ENCODE measurements at regions not wholly inside any gene's neighbourhood (a gene's known extent, or its start where the extent isn't known, plus 50 kb on each side); places are given as distances from the start of the nearest gene placed in this dataset.

- H3K4me1 ChIP-seq (ENCODE audit: control extremely low read depth in 1 of 4, control insufficient read depth in 4 of 4, insufficient read depth in 4 of 4, low read length in 3 of 4): peaks cover 5 to 37% (median 19%) of the 10 kb centered on the region in 4 experiments
- POLR2A ChIA-PET: no interaction called here
- H3K4me3 ChIP-seq (ENCODE audit: control insufficient read depth in 1 of 7, extremely low read depth in 1 of 7, insufficient read depth in 4 of 7, low read depth in 2 of 7, low read length in 6 of 7): no peak overlapping the region
- H3K9me3 ChIP-seq (ENCODE audit: control extremely low read depth in 1 of 5, control insufficient read depth in 4 of 5, insufficient read depth in 2 of 5, low read depth in 1 of 5, low read length in 4 of 5): no peaks in the 10 kb centered on the region
- 100% methylated on average over 4 of the region's 4 CpGs for WGBS (ENCODE audit: insufficient coverage)
- H3K36me3 ChIP-seq (ENCODE audit: control insufficient read depth in 4 of 4, insufficient read depth in 4 of 4, low read length in 3 of 4): no peaks in the 10 kb centered on the region
- no peak overlapping the region for H3K27ac ChIP-seq (ENCODE audit: insufficient read depth in 1 of 2, low read depth in 1 of 2, low read length in 2 of 2, poor library complexity in 1 of 2, severe bottlenecking in 2 of 2)
- CTCF ChIA-PET: no interaction called here
- DNase-seq: no peak
- H3K27me3 ChIP-seq (replicated peaks in 2 of 5; ENCODE audit: control insufficient read depth in 4 of 5, insufficient read depth in 5 of 5, low read length in 4 of 5): no peaks in the 10 kb centered on the region
Observed at GRCh38 chr10:30216821-30217220, 132.3 kb downstream of the MTPAP start.

- Histone ChIP-seq H3K27ac (ENCODE audit: insufficient read depth in 1 of 2, low read depth in 1 of 2, low read length in 2 of 2, poor library complexity in 1 of 2, severe bottlenecking in 2 of 2) (no peak overlapping the region), H3K4me1 (ENCODE audit: control extremely low read depth in 1 of 4, control insufficient read depth in 4 of 4, insufficient read depth in 4 of 4, low read length in 3 of 4) (peaks cover 5 to 26% (median 13%) of the 10 kb centered on the region in 4 experiments), H3K27me3 (replicated peaks in 2 of 5; ENCODE audit: control insufficient read depth in 4 of 5, insufficient read depth in 5 of 5, low read length in 4 of 5) (no peaks in the 10 kb centered on the region), H3K36me3 (ENCODE audit: control insufficient read depth in 4 of 4, insufficient read depth in 4 of 4, low read length in 3 of 4) (no peaks in the 10 kb centered on the region), H3K4me3 (ENCODE audit: control insufficient read depth in 1 of 7, extremely low read depth in 1 of 7, insufficient read depth in 4 of 7, low read depth in 2 of 7, low read length in 6 of 7) (no peak overlapping the region), H3K9me3 (ENCODE audit: control extremely low read depth in 1 of 5, control insufficient read depth in 4 of 5, insufficient read depth in 2 of 5, low read depth in 1 of 5, low read length in 4 of 5) (no peaks in the 10 kb centered on the region)
- no peak for DNase-seq
- ChIA-PET POLR2A (no interaction called here), CTCF (interaction anchor here (1.2 kb wide), 1 partner anchor 25 kb away, joined by 3 read pairs; no protein-coding TSS in a partner anchor)
- WGBS (ENCODE audit: insufficient coverage): 67% methylated on average over 6 of the region's 8 CpGs
Observed at GRCh38 chr10:30215623-30216022, 133.5 kb downstream of the MTPAP start.

DNA sequence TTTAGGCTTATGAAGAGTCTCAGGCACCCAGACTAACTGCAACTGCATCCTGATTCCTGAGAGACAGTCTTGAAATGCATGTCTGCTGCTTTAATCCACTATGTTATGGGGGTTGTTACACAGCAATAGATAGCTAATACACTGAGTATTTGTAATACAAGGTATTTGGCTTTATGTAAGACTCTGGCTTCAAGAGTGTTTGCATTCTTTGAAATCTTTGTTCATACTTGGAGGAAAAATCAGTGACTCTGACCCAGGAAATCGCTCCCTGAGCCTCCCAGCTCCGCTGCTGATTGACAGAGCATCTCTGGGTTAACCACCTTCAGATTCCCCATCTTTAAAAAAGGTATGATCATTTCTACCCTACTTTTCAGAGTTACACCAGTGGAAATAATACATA is 133.9 kb downstream of the MTPAP start:
- ChIA-PET POLR2A (no interaction called here), CTCF (interaction anchor here (1.2 kb wide), 1 partner anchor 25 kb away, joined by 3 read pairs; no protein-coding TSS in a partner anchor)
- H3K9me3 ChIP-seq (ENCODE audit: control extremely low read depth in 1 of 5, control insufficient read depth in 4 of 5, insufficient read depth in 2 of 5, low read depth in 1 of 5, low read length in 4 of 5): no peaks in the 10 kb centered on the region
- no peak overlapping the region for H3K27ac ChIP-seq (ENCODE audit: insufficient read depth in 1 of 2, low read depth in 1 of 2, low read length in 2 of 2, poor library complexity in 1 of 2, severe bottlenecking in 2 of 2)
- H3K27me3 ChIP-seq (replicated peaks in 2 of 5; ENCODE audit: control insufficient read depth in 4 of 5, insufficient read depth in 5 of 5, low read length in 4 of 5): no peaks in the 10 kb centered on the region
- H3K4me1 ChIP-seq (ENCODE audit: control extremely low read depth in 1 of 4, control insufficient read depth in 4 of 4, insufficient read depth in 4 of 4, low read length in 3 of 4): peaks cover under 1 to 21% (median 8%) of the 10 kb centered on the region in 4 experiments
- H3K36me3 ChIP-seq (ENCODE audit: control insufficient read depth in 4 of 4, insufficient read depth in 4 of 4, low read length in 3 of 4): no peaks in the 10 kb centered on the region
- WGBS (ENCODE audit: insufficient coverage): 100% methylated on average over 2 of the region's 2 CpGs
- no peak for DNase-seq
- no peak overlapping the region for H3K4me3 ChIP-seq (ENCODE audit: control insufficient read depth in 1 of 7, extremely low read depth in 1 of 7, insufficient read depth in 4 of 7, low read depth in 2 of 7, low read length in 6 of 7)

GRCh38 chr10:30210296-30210695 is 138.8 kb downstream of the MTPAP start:
- ChIA-PET CTCF (no interaction called here), POLR2A (no interaction called here)
- no peak overlapping the region for H3K27ac ChIP-seq (ENCODE audit: insufficient read depth in 1 of 2, low read depth in 1 of 2, low read length in 2 of 2, poor library complexity in 1 of 2, severe bottlenecking in 2 of 2)
- no peaks in the 10 kb centered on the region for H3K4me1 ChIP-seq (ENCODE audit: control extremely low read depth in 1 of 4, control insufficient read depth in 4 of 4, insufficient read depth in 4 of 4, low read length in 3 of 4)
- H3K36me3 ChIP-seq (ENCODE audit: control insufficient read depth in 4 of 4, insufficient read depth in 4 of 4, low read length in 3 of 4): no peaks in the 10 kb centered on the region
- no peak for DNase-seq
- 100% methylated on average over 3 of the region's 4 CpGs for WGBS (ENCODE audit: insufficient coverage)
- H3K9me3 ChIP-seq (ENCODE audit: control extremely low read depth in 1 of 5, control insufficient read depth in 4 of 5, insufficient read depth in 2 of 5, low read depth in 1 of 5, low read length in 4 of 5): no peaks in the 10 kb centered on the region
- H3K4me3 ChIP-seq (ENCODE audit: control insufficient read depth in 1 of 7, extremely low read depth in 1 of 7, insufficient read depth in 4 of 7, low read depth in 2 of 7, low read length in 6 of 7): no peak overlapping the region
- H3K27me3 ChIP-seq (replicated peaks in 2 of 5; ENCODE audit: control insufficient read depth in 4 of 5, insufficient read depth in 5 of 5, low read length in 4 of 5): no peaks in the 10 kb centered on the region

DNA sequence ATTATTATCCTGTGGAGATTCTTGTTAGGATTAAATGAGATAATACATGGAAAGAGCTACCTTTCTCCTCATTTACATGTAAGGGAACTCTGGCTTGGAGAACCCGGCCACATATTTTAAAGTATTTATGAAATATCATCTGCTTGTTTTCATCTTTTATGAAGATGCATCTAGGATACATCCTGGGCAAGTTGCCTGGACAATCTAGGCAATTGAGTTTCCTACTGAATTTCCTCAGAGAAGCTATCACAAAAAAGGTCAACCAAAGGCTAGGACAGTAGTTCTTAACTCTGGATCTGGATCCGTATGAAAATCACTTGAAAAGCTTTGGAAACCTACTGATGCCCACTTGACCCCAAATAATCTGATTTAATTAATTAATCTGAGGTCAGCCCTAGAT is 140.7 kb downstream of the MTPAP start:
- H3K4me3 ChIP-seq (ENCODE audit: control insufficient read depth in 1 of 7, extremely low read depth in 1 of 7, insufficient read depth in 4 of 7, low read depth in 2 of 7, low read length in 6 of 7): no peak overlapping the region
- no peak for DNase-seq
- no peaks in the 10 kb centered on the region for H3K36me3 ChIP-seq (ENCODE audit: control insufficient read depth in 4 of 4, insufficient read depth in 4 of 4, low read length in 3 of 4)
- POLR2A ChIA-PET: no interaction called here
- no peaks in the 10 kb centered on the region for H3K27me3 ChIP-seq (replicated peaks in 2 of 5; ENCODE audit: control insufficient read depth in 4 of 5, insufficient read depth in 5 of 5, low read length in 4 of 5)
- WGBS (ENCODE audit: insufficient coverage): 100% methylated on average over 1 of the region's 2 CpGs
- H3K27ac ChIP-seq (ENCODE audit: insufficient read depth in 1 of 2, low read depth in 1 of 2, low read length in 2 of 2, poor library complexity in 1 of 2, severe bottlenecking in 2 of 2): no peak overlapping the region
- CTCF ChIA-PET: interaction anchor here (1.1 to 1.5 kb wide), 4 partner anchors 10 to 210 kb away, joined by 3 to 4 read pairs (median 3); no protein-coding TSS in a partner anchor
- no peaks in the 10 kb centered on the region for H3K4me1 ChIP-seq (ENCODE audit: control extremely low read depth in 1 of 4, control insufficient read depth in 4 of 4, insufficient read depth in 4 of 4, low read length in 3 of 4)
- peaks cover 0 to 8% (median 2%) of the 10 kb centered on the region in 5 experiments for H3K9me3 ChIP-seq (ENCODE audit: control extremely low read depth in 1 of 5, control insufficient read depth in 4 of 5, insufficient read depth in 2 of 5, low read depth in 1 of 5, low read length in 4 of 5)

DNA sequence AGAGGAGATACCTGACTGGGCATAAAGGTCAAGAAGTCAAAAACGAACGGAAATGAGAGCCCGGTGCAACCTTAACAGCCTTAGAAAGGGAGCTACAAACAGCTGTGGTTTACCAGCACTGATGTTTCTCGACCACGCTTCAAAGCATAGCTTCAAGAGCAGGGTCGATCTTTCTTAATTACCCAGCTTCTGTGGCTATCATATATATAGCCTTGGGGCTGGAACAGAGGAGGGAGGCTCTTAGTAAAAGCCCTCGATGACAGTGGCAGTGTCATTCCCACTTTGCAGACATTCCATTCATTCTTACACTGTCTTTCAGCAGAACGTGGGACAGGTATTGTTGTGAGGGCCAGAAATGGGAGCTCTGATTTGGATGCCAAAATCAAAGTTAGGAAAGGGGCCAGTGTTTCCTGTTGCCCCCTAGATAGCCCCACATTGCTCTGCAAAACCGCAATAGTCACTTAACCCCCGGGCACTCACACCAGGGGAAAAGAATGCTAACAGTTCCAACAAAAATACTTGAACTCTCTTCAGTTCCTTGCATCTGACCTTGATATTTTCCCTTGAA is 141.5 kb downstream of the MTPAP start:
- 58% methylated on average over 6 of the region's 10 CpGs for WGBS (ENCODE audit: insufficient coverage)

GRCh38 chr10:30200017-30200415 is 140.6 kb upstream of the JCAD start:
- Histone ChIP-seq H3K4me3 (ENCODE audit: control insufficient read depth in 1 of 7, extremely low read depth in 1 of 7, insufficient read depth in 4 of 7, low read depth in 2 of 7, low read length in 6 of 7) (no peak overlapping the region), H3K36me3 (ENCODE audit: control insufficient read depth in 4 of 4, insufficient read depth in 4 of 4, low read length in 3 of 4) (no peaks in the 10 kb centered on the region), H3K9me3 (ENCODE audit: control extremely low read depth in 1 of 5, control insufficient read depth in 4 of 5, insufficient read depth in 2 of 5, low read depth in 1 of 5, low read length in 4 of 5) (peaks cover 0 to 11% (median 4%) of the 10 kb centered on the region in 5 experiments), H3K27me3 (replicated peaks in 2 of 5; ENCODE audit: control insufficient read depth in 4 of 5, insufficient read depth in 5 of 5, low read length in 4 of 5) (no peaks in the 10 kb centered on the region), H3K27ac (ENCODE audit: insufficient read depth in 1 of 2, low read depth in 1 of 2, low read length in 2 of 2, poor library complexity in 1 of 2, severe bottlenecking in 2 of 2) (no peak overlapping the region), H3K4me1 (ENCODE audit: control extremely low read depth in 1 of 4, control insufficient read depth in 4 of 4, insufficient read depth in 4 of 4, low read length in 3 of 4) (no peaks in the 10 kb centered on the region)
- no peak for DNase-seq
- POLR2A ChIA-PET: no interaction called here
- CTCF ChIA-PET: no interaction called here
- 100% methylated on average over 1 of the region's 4 CpGs for WGBS (ENCODE audit: insufficient coverage)

More for the DNA sequence above, 141.5 kb downstream of the MTPAP start:
- CTCF ChIA-PET: interaction anchor here (1.0 to 1.5 kb wide), 5 partner anchors 9 to 209 kb away, joined by 3 to 5 read pairs (median 3); no protein-coding TSS in a partner anchor
- H3K27me3 ChIP-seq (replicated peaks in 2 of 5; ENCODE audit: control insufficient read depth in 4 of 5, insufficient read depth in 5 of 5, low read length in 4 of 5): no peaks in the 10 kb centered on the region
- no peaks in the 10 kb centered on the region for H3K4me1 ChIP-seq (ENCODE audit: control extremely low read depth in 1 of 4, control insufficient read depth in 4 of 4, insufficient read depth in 4 of 4, low read length in 3 of 4)
- no peak overlapping the region for H3K4me3 ChIP-seq (ENCODE audit: control insufficient read depth in 1 of 7, extremely low read depth in 1 of 7, insufficient read depth in 4 of 7, low read depth in 2 of 7, low read length in 6 of 7)
- no peak for DNase-seq
- no peak overlapping the region for H3K27ac ChIP-seq (ENCODE audit: insufficient read depth in 1 of 2, low read depth in 1 of 2, low read length in 2 of 2, poor library complexity in 1 of 2, severe bottlenecking in 2 of 2)
- peaks cover 0 to 9% (median 2%) of the 10 kb centered on the region in 5 experiments for H3K9me3 ChIP-seq (ENCODE audit: control extremely low read depth in 1 of 5, control insufficient read depth in 4 of 5, insufficient read depth in 2 of 5, low read depth in 1 of 5, low read length in 4 of 5)
- no peaks in the 10 kb centered on the region for H3K36me3 ChIP-seq (ENCODE audit: control insufficient read depth in 4 of 4, insufficient read depth in 4 of 4, low read length in 3 of 4)
- POLR2A ChIA-PET: no interaction called here

Measured in common myeloid progenitor, CD34-positive (primary cell).